ENCODE measurements at regions not wholly inside any gene's neighbourhood (a gene's known extent, or its start where the extent isn't known, plus 50 kb on each side); places are given as distances from the start of the nearest gene placed in this dataset.

DNA sequence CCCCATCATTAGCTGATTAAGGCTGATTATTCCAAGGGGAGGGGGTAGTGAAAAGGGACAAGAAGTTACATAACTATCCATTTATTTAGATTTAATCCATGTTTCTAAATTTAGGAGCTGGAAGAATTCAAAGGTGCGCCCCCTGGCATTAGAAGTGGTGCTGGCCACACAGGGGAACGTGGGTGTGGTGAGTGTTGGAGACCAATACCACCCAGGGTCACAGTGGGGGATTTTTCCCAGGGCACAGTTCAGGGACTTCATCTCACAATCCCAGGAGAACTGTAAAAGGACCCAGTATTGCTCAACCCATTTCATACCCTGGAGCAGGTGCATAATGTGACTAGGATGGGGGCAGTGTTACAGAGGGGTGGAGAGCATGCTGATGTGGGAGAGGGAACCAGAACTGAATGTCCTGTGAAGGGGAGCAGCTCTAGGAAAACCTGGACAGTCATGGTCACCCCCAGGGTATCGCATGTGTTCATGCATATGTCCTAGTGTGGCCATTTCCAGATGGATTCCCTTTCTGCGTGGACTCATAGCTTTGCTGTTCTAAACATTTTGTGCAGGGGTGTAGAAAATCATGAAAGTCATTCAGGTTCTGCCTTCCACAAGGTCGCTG, 110.3 kb downstream of the LSM3 start:
- no peak for DNase-seq

DNA sequence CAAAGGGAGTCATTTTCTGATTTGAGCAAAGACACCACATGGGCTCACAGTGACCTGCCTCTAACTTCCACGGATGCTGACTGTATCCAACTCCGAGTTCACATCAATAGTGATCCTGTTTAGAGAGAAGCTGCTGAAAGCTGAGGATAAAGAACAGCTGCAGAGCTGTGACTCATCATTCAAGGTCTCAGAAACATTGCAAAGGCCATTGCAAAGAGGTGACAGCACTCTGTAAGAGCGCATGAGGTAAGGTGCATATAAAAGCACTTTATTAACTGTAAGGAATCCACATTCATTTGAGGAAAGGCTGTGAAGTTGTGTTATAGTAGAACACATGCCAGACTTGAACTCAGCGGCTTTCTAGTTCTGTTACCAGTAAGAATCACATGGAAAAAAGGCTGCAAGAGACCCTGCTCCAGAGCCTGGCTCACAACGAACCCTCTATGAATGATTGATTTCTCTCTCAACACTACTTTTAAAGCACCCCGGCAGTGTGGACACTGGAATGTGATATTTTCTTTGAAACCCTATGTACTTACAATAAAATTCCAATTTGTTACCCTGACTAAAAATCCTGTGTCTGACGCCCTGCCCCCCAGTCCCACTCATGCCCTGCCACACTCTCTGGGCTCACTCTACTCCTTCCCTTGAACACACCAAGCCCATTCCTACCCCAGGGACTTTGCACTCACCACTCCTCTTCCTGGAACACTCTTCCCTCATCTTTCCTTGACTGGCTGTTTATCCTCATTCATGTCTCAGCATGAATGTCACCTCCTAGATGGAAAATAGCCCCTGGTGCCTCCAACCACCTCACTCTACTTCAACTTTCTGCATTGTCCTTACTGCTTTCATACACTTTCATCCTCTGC, 111.2 kb downstream of the LSM3 start:
- no peak for DNase-seq

DNA sequence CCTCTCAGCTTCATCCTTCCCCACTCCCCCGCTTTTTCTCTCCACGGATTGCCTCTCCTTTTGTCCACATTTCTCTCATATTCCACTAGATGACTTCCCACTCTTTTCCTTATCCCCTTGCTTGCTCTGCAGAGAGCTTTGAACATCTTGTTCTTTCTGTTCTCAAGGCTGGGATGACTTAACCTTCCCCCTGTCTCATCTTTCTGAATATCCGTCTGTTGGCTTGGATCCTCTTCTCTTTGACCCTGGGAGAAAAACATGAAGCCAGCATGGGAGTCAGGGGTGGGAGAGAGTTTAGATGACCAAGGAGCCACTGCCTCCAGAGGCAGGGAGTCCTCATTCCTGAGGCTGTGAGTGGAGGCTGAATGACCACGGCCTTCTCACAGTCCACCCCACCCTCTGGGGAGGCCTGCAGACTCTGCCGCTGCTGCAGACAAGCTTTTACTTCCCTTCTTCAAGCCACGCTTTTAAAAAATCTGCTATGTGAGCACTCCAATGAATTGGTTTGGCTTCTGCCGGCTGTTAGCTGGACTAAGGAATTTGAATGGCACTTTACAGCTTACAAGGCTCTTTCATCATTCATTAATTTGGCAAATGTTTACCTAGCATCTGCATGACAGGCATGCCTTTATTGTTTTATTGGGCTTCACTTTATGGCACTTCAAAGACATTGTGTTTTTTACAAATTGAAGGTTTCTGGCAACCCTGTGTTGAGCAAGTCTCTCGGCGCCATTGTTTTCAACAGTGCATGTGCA, 111.6 kb upstream of the SLC6A6 start:
- DNase-seq: no peak

DNA sequence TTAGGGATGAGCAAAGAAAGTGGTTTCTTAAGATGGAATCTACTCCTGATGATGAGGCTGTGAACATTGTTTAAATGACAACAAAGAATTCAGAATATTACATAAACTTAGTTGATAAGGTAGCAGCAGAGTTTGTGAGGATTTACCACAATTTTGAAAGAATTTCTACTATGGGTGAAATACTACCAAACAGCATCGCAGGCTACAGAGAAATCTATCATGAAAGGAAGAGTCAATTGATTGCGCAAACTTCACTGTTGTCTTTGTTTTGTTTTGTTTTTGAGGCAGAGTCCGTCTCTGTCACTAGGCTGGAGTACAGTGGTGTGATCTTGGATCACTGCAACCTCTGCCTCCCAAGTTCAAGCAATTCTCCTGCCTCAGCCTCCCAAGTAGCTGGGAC, 107.4 kb upstream of the SLC6A6 start:
- DNase-seq: no peak

DNA sequence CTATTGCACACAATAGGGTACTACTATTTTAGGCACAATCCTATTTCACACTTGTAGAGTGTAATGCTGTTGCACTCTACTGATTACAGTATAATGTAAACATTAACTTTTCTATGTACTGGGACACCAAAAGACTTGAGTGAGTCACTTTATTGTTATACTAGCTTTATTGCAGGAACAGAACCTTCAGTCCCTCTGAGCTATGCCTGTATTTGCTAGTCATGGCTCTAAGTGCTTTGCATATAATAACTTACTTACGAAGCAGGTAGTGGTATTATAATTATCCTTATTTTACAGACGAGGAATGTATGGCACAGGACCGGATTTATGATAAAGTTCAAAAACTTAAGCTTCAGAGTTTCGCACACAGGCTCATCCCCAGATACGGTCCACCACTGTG, 106.6 kb upstream of the SLC6A6 start:
- no peak for DNase-seq

DNA sequence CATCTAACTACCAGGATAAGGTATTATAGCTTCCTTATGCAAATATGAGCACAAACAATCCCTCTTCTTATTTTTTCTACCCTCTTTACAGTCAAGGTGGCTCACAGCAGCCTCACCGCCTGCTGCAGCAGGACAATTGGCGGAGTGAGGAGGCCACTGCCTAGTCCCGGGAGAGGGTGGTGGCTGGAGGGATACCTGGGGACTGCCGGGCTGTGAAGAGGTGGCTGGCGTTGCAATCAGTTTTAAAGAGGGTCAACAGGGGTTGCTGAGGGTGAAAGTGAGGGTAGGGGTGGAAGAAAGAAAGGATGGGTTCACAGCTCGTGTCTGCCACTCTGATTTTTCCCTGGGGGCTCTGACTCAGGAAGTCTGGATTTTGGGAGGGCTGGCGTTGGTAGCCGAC, 105.1 kb upstream of the SLC6A6 start:
- no peak for DNase-seq

DNA sequence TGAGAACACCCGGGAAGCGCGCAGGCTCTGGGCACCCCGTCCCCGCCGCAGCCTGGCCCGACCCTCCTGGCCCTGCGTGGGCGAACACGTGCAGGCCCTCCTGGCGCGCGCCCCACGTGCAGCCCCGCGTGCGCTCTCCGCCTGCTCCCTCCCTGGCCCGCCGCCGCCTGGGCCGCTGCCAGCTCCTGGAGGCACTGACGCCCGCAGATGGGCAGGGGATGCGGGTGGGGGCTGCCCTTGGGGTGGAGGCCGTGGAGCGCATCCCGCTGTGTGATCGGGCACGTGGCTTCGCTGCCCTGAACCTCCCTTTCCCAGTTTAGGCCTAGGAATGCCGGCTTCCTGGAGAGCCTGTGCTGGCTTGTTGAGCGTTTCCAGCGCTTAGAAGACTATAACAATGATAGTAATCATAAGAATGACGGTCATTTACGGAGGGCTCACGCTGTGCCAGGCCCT, 104.6 kb upstream of the SLC6A6 start:
- DNase-seq: no peak

DNA sequence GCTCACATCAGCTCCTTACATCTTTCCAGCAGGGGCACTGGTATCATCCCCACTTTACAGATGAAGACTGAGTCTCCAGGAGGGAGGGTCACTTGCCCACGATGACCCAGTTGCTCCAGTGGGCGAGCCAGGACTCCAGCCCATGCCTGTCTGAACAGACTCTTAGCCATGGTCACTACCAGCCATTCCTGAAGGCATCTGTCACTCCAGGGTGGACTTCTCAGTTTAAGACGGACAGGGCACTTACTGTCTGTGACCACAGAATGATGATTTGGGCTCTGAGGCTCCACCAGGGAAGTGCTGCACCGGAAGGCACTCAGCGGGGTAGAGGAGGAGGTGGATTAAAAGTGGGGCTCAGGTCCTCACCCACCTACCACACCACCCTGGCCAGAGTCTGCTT, 104.0 kb upstream of the SLC6A6 start:
- no peak for DNase-seq

DNA sequence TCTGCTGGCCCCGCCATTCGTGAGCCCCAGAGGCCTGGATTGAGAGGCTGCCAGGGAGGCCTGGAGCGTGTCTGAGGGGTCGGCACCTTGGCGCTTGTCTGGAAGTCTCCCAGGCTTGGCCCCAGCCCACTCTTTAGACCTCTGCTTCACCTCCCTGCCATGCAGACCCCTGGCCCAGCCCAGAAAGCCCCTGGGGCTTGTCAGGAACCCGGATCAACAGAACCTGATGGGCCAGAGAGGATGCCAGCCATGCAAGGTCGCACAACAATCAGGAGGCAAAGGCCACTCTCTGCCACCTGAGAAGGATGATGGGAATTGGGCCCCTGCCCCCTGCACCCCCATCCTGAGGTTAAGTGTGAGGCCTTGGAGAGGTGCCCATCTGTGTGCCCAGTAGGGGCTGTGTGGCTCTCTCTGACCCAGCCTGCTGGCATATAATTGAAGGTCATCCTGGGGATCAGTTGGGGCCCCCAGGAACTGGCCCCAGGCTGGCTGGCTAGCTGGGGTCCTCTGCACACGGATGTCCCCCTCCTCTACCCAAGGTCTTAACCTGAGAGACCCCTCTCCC, 103.3 kb upstream of the SLC6A6 start:
- DNase-seq: no peak

DNA sequence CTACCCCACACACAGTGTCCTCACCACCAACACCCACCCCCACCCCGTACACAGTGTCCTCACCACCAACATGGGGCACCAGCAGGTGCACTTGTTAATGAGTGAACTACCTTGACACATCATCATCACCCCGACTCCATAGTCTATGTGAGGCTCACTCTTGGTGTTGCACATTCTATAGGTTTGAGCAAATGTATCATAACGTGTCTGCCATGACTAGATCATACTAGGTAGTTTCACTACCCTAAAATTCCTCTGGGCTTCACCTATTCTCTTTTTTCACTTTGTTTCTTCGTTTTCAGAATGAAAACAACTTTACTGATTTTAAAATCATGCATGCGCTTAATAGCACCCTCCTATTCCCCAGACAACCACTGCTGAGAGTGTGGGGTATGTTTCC, 102.6 kb upstream of the SLC6A6 start:
- no peak for DNase-seq

DNA sequence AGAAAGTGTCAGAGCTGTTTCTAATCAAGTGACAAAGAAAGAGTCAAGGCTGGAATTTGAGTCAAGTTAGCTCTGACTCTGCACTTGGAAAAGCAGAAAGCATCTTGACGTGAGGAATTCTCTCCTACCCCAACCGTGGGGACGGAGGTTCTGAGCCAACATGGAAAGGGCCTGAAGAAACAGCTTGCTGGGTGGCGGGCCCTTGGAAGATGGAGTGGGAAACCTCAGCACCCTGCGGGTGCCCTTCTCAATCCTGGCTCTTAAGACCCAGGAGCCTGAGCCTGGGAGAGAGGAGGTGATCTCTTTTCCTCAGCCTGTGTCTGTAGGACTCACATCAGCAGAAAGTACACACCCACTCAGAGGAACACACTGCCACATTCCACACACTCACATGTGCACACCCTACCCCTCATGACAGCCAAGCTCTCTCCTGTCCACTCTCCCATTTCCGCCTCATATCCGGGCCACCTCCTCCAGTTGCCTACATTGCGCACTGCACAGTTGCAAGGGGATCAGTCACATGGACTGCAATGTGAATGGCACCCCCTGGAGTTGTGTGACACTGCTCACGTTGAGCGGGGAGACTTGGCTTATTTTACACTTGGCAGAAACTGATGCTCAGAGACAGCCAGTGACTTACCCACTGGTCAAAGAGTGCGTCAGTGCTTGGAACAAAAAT, 101.5 kb upstream of the SLC6A6 start:
- DNase-seq: no peak

DNA sequence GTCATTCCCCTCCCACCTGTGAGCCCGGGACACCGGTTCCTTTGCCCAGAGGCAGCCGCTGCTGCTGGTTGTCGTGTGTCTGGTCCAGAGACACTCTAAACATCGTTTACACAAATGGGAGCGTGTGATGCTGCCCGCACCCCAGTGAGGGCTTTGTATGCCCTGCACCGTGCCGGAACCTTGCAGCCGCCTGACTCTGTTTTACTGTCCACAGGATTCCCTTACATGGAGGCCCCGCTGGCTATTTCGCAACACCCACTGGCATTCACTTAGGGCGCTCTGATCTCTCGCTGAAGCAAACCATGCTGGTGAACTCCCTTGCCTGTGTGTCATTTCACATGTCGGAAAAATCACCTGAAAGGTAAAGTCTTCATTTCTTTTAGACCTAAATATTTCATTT, 100.8 kb upstream of the SLC6A6 start:
- no peak for DNase-seq

DNA sequence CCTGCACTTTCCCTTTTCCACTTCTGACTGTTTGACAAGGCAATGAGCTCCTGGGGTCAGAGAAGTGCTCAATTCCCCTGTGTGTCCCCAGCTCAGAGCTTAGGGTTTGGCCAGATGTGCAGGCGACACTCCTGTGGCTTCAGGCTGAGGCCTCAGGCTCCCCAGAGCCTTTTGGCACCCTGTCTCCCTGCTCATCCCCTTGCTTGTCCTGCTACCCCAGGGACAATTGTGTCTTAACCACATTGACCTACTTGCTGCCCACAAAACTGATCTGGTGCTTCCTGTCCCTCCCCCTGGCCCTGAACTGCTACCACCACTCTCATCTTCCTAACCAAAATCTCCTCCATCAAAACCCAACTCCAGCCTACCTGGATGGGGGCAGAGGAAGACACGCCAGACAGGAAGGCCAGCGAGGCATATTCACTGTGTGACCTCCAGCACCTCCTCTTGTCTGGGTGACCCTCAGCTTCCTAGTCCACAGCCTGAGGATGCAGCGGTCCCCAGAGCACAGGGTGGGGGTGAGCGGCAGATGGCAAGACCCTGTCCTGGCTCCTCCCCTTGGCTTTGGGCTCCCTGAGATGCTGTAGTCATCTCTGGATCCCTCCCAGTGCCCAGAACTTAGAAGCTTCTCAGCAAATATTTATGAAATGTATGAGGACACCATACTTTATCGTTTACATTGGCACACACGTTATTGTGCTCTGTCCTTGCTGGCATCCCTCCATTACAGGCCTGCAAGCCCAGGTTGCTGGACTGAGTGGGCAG, 98.9 kb upstream of the SLC6A6 start:
- no peak for DNase-seq

DNA sequence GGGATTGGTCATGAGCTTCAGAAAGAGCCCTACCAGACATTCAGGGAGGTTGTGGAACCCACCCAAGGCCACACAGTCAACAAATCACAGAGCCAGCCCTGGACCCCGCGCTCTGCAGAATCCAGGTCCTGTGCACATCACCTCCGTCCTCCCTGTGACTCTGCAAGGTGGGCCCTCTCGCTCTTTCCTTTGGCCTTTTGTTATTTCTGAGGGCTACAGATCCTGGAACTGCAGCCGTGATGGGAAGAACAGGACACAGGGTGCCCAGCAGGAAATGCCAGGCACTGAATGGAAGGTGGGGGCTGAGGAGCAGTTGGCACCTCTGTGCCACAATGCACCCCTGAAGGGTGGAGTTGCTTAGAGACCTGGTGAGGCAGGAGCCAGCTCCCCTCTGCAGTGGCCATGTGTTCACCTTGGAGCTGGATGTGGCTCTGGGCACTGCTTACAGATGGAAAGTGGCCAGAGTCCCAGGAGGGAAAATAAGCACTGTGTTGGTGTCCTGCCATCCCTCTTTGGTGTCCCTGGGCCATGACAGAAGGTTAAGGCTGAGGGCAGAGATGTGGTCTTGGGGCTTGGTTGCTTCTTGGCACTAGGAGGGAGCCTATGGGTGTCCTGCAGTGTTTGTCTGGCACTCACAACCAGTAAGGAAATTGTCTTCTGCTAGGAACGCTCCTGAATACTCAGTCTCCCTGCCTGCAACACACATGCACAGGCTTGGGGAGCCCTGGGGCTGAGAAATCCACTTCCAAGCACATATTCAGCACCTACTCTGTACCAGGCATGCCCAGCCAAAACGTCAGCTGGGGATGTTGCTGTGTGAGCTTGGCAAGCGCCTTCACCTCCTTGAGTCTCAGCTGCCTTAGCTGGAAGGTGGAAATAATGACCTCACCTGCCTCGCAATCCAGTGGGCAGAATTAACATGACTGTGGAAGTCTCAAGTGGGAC, 98.0 kb upstream of the SLC6A6 start:
- DNase-seq: no peak

DNA sequence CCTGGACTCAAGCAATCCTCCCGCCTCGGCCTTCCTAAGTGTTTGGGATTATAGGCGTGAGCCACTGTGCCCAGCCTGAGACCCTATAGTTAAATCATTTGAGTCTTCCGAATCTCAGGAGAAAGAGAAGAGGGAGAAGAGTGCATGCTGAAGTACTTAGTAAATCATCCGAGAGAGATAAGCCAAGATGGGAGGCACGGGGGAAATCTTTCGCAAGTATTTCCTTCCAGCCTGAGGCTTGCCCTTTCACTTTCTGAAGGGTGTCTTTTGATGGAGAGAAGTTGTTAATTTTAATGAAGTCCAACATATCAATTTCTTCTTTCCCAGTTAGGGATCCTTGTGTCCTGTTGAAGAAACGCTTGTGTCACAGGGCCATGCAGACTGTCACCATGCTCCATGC, 97.1 kb upstream of the SLC6A6 start:
- no peak for DNase-seq

DNA sequence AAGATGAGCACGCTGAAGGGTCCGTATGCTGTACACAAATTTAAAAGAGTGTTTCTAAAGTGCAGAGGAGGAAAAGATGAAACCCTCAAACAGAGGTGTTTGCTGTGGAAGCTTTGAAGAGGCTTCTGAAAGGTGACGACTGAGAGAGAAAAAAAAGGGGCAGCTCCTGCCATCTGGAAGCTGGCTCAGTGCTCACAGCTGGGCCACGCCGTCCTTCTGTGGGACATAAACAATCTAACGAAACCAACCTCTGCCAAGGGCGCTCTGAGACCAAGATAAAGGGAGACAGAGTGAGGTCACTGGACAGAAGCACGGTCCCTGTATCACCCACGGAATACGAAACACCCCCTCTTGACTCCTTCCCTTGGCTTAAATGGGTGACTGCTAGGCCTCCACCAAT, 96.3 kb upstream of the SLC6A6 start:
- DNase-seq: no peak

DNA sequence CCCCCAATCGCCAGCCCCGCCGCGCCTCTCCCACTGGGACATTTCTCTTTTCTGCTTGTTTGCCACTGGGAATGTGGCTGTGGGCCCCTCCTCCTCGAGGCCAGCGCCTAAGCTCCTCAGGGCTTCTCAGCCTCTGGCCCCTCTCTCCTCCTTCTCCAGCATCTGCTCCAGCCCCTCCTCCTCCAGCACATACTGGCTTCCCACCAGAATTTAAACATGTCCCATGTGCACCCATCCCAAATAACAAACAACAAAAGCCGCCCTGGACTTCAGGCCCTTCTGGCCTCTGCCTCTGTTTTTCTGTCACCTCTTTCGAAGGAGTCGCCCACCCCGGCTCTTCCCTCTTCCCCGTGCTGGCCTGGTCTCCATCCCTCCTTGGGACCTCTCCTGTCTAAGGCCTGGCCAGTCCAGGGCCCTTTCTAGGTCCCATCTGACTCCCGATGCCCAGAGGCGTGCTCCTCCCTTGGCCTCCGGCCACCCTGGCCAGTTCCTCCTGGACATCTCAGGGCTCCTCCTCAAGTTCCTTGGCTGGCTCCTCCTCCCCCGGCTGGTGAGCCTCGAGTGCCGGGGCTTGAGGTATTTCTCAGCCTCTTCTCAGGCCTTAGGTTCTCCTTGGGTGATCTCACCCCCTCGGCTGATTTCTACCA, 94.6 kb upstream of the SLC6A6 start:
- no peak for DNase-seq

DNA sequence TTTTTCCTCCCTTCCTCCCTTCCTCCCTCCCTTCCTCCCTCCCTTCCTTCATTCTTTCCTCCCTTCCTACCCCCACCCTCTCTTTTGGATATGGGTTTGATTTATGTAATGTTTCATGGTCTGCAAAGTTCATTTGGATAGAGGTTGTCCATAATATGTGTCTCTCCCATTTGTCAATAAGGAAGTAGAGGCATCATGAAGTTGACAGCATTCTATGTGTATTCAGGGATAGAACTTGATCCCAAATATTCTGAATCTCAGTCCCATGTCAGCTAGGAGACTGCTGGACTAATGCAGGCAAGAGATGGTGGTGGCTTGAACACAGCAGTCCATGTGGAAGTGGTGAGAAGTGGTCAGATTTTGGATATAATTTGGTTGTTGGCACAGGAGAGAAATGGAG, 90.7 kb upstream of the SLC6A6 start:
- DNase-seq: no peak

DNA sequence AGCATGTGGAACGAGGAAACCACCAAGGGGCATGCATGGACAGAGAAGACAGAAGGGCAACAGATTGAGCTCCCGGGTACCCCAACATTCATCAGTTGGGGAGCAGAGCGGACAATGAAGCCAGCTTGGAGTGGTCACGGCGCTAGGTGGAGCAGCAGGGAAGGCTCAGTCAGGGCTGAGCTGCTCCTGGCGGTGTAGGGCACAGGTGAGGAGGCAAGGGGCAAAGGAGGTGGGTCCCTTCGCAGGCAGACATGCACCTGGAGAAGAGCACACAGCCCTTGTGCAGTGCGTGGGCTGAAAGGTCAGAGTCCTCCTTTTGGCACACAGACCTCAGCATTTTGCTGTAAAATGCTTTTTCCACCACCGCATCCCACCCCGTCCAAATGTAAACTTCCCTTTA, 90.0 kb upstream of the SLC6A6 start:
- DNase-seq: no peak

DNA sequence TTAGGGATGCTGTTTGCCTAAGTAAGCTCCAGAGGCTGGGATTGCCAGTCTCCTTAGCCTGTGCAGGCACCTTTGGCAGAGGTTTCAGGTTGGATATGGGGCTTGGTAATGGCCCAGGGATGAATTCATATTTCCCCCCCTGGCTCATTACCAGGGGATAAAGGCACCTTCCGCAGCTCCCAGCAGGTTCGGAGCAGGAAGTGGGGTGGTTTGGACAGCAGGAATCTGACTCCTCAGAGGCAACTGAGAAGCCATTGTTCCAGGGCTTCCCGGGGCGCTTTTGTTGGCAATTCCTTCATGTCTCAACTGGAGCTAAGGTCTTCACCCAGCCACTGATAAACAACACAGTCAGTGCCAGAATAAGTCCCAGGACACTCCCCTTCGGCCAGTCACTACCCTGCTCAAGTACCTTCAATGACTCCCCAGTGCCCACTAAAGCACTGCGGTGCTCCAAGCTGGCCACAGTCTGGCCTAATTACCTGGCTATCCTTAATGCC, 85.3 kb upstream of the SLC6A6 start:
- DNase-seq: no peak
